H1 (cell line): ENCODE measurements at regions not wholly inside any gene's neighbourhood (a gene's known extent, or its start where the extent isn't known, plus 50 kb on each side); places are given as distances from the start of the nearest gene placed in this dataset.

Experiments
- CTCF ChIA-PET: fragments of 300-600 bp; sonication (Branson Sonifier 250); formaldehyde crosslinking; loops from one replicate; lab custom pipeline; 2021; ENCODE audit not compliant: partially characterized antibody; lab: Charles Lee
- POLR2A ChIA-PET: fragments of 300-600 bp; sonication (Branson Sonifier 250); formaldehyde crosslinking; loops from one replicate; lab custom pipeline; 2021; ENCODE audit warnings: inconsistent platforms; ENCODE audit not compliant: partially characterized antibody; lab: Charles Lee
- DNase-seq, 2 experiments: peaks; one replicate each; pipeline versions ENCODE4 v3.0.0 to v3.0.0-alpha.2; 2010 to 2022; ENCODE audit warnings: low spot score in 2 of 2, low read depth in 1 of 2, mixed read lengths in 1 of 2
- FAIRE-seq: peaks from 2 replicates; lab custom pipeline; 2011; peaks lifted over from hg19 to GRCh38; lab: Jason Lieb, UNC
- H2AFZ ChIP-seq: 2 replicates; pipeline ENCODE4 v1.8.1; 2012; ENCODE audit warnings: low read length, inconsistent platforms
- H2AK5ac ChIP-seq: 2 replicates; pipeline ENCODE4 v1.6.1; 2013; ENCODE audit warnings: low read depth, low read length
- H2BK120ac ChIP-seq: replicated peaks from 2 replicates; pipeline ENCODE3; 2013; ENCODE audit warnings: low read depth, low read length, inconsistent platforms
- H2BK12ac ChIP-seq: 2 replicates; pipeline ENCODE4 v1.6.1; 2013; ENCODE audit warnings: low read depth, low read length
- H2BK15ac ChIP-seq: 2 replicates; pipeline ENCODE4 v1.6.1; 2013; ENCODE audit warnings: low read length
- H2BK20ac ChIP-seq: 2 replicates; pipeline ENCODE4 v1.6.1; 2013; ENCODE audit warnings: low read length
- H2BK5ac ChIP-seq: 2 replicates; pipeline ENCODE4 v1.6.1; 2013; ENCODE audit warnings: low read depth, low read length
- H3K14ac ChIP-seq: 2 replicates; pipeline ENCODE4 v1.6.1; 2013; ENCODE audit warnings: inconsistent platforms; ENCODE audit not compliant: insufficient read length
- H3K18ac ChIP-seq: 2 replicates; pipeline ENCODE4 v1.6.1; 2013; ENCODE audit warnings: low read length; ENCODE audit errors: extremely low read depth
- H3K23ac ChIP-seq: 2 replicates; pipeline ENCODE4 v1.6.1; 2013; ENCODE audit warnings: inconsistent platforms; ENCODE audit not compliant: insufficient read length
- H3K23me2 ChIP-seq: 2 replicates; pipeline ENCODE4 v1.6.1; 2013; ENCODE audit warnings: low read depth, low read length
- H3K27ac ChIP-seq: 2 replicates; pipeline ENCODE4 v1.6.1; 2011; ENCODE audit warnings: low read depth, low read length, inconsistent platforms
- H3K27me3 ChIP-seq, 4 experiments: replicated peaks in 1 of 4; 1 replicate in 1 of 4; 2 replicates in 3 of 4; pipeline versions ENCODE4 v1.6.1 to v1.8.1; 2011 to 2013; ENCODE audit warnings: low read length in 3 of 4, mild to moderate bottlenecking in 3 of 4, inconsistent platforms in 2 of 4, mixed read lengths in 2 of 4, moderate library complexity in 1 of 4; ENCODE audit not compliant: control insufficient read depth in 3 of 4, insufficient read depth in 3 of 4; ENCODE audit errors: extremely low read depth in 1 of 4
- H3K36me3 ChIP-seq, 4 experiments: 2 replicates each; pipeline versions ENCODE4 v1.6.1 to v1.8.1; 2011 to 2013; ENCODE audit warnings: mild to moderate bottlenecking in 4 of 4, low read length in 3 of 4, moderate library complexity in 2 of 4, control low read depth in 1 of 4, inconsistent platforms in 1 of 4; ENCODE audit not compliant: insufficient read depth in 4 of 4, control insufficient read depth in 2 of 4
- H3K4ac ChIP-seq: replicated peaks from 2 replicates; pipeline ENCODE3; 2013; ENCODE audit warnings: low read length, low read depth, mixed read lengths, inconsistent platforms; ENCODE audit not compliant: insufficient read length
- H3K4me1 ChIP-seq, 4 experiments: replicated peaks in 1 of 4; 1 replicate in 1 of 4; 2 replicates in 3 of 4; pipeline versions ENCODE4 v1.6.1 to v1.8.1; 2011 to 2013; ENCODE audit warnings: low read length in 3 of 4, inconsistent platforms in 2 of 4, mixed read lengths in 1 of 4; ENCODE audit not compliant: insufficient read depth in 4 of 4, control insufficient read depth in 3 of 4
- H3K4me2 ChIP-seq, 2 experiments: 2 replicates each; pipeline versions ENCODE4 v1.6.1 to v1.8.1; 2011 to 2013; ENCODE audit warnings: low read depth in 2 of 2, low read length in 2 of 2, control low read depth in 1 of 2, inconsistent platforms in 1 of 2, mild to moderate bottlenecking in 1 of 2; ENCODE audit not compliant: insufficient read depth in 1 of 2
- H3K4me3 ChIP-seq, 4 experiments: fragments of 200-600, 300-600 bp in 1 of 4; sonication (generic), shearing (Covaris generic), sonication (Bioruptor Twin) in 1 of 4; 2 replicates each; pipeline versions ENCODE4 v1.5.1 to v1.8.1; 2011 to 2016; ENCODE audit warnings: low read length in 4 of 4, low read depth in 3 of 4, control low read depth in 2 of 4, inconsistent platforms in 2 of 4, mild to moderate bottlenecking in 2 of 4, mixed read lengths in 1 of 4, moderate library complexity in 1 of 4; ENCODE audit not compliant: insufficient read depth in 2 of 4; ENCODE audit errors: extremely low read depth in 1 of 4
- H3K56ac ChIP-seq: replicated peaks from 2 replicates; pipeline ENCODE3; 2013; ENCODE audit warnings: low read depth, mild to moderate bottlenecking, mixed read lengths, low read length, inconsistent platforms; ENCODE audit not compliant: insufficient read length
- H3K79me1 ChIP-seq: 2 replicates; pipeline ENCODE4 v1.6.1; 2013; ENCODE audit warnings: low read depth, low read length, control low read depth
- H3K79me2 ChIP-seq, 2 experiments: 2 replicates each; pipeline versions ENCODE4 v1.6.1 to v1.8.1; 2012 to 2013; ENCODE audit warnings: low read length in 2 of 2, mild to moderate bottlenecking in 2 of 2, inconsistent platforms in 1 of 2; ENCODE audit not compliant: insufficient read depth in 2 of 2, control insufficient read depth in 1 of 2
- H3K9ac ChIP-seq, 4 experiments: replicated peaks in 1 of 4; 1 replicate in 1 of 4; 2 replicates in 3 of 4; pipeline versions ENCODE4 v1.6.1 to v1.8.1; 2011 to 2013; ENCODE audit warnings: low read depth in 3 of 4, low read length in 3 of 4, control low read depth in 2 of 4, mild to moderate bottlenecking in 2 of 4, moderate library complexity in 2 of 4, inconsistent platforms in 1 of 4; ENCODE audit errors: extremely low read depth in 1 of 4
- H3K9me3 ChIP-seq, 2 experiments: 2 replicates each; pipeline versions ENCODE4 v1.6.1 to v1.8.1; 2012 to 2013; ENCODE audit warnings: mild to moderate bottlenecking in 2 of 2, moderate library complexity in 2 of 2, control low read depth in 1 of 2, inconsistent platforms in 1 of 2, low read depth in 1 of 2, low read length in 1 of 2, mixed read lengths in 1 of 2; ENCODE audit not compliant: insufficient read depth in 2 of 2
- H4K20me1 ChIP-seq, 2 experiments: replicated peaks in 1 of 2; 2 replicates each; pipeline versions ENCODE3 to v1.8.1; 2011 to 2013; ENCODE audit warnings: inconsistent platforms in 2 of 2, low read length in 2 of 2, mild to moderate bottlenecking in 1 of 2; ENCODE audit not compliant: insufficient read depth in 2 of 2, control insufficient read depth in 1 of 2
- H4K5ac ChIP-seq: 2 replicates; pipeline ENCODE4 v1.6.1; 2013; ENCODE audit warnings: low read length, low read depth, mixed read lengths, inconsistent platforms; ENCODE audit not compliant: insufficient read length
- H4K8ac ChIP-seq: 2 replicates; pipeline ENCODE4 v1.8.0; 2013; ENCODE audit warnings: mild to moderate bottlenecking, moderate library complexity, low read length, inconsistent platforms; ENCODE audit not compliant: insufficient read depth; ENCODE audit errors: extremely low read depth
- H4K91ac ChIP-seq: replicated peaks from 2 replicates; pipeline ENCODE3; 2013; ENCODE audit warnings: low read length, mixed read lengths, inconsistent platforms; ENCODE audit not compliant: insufficient read length
- GABPA ChIP-seq: IDR thresholded peaks from 2 replicates; pipeline ENCODE4 v1.6.1; 2011; ENCODE audit warnings: mild to moderate bottlenecking, low read length, moderate library complexity, borderline replicate concordance; ENCODE audit not compliant: insufficient read depth
- SRF ChIP-seq: IDR thresholded peaks from 2 replicates; pipeline ENCODE4 v1.6.1; 2011; ENCODE audit warnings: mild to moderate bottlenecking, low read depth, low read length, moderate library complexity
- SUZ12 ChIP-seq: fragments of 200-600 bp; sonication (generic); IDR thresholded peaks from 2 replicates; pipeline ENCODE4 v1.6.1; 2012; ENCODE audit warnings: mild to moderate bottlenecking, inconsistent platforms, low read length, moderate library complexity, mixed read lengths
- WGBS, 2 experiments: shearing (Covaris generic) in 1 of 2; methylation state at CpG; one replicate each; pipeline versions ENCODE4 v1.1.6 to v1.1.7; 2013 to 2015; ENCODE audit warnings: low lambda C conversion rate in 2 of 2, mixed read lengths in 2 of 2, inconsistent platforms in 1 of 2, low coverage in 1 of 2, missing lambda C conversion rate in 1 of 2; ENCODE audit not compliant: insufficient replicate concordance in 2 of 2, insufficient coverage in 1 of 2, insufficient read length in 1 of 2; ENCODE audit errors: extremely low coverage in 1 of 2, missing lambda C conversion rate in 1 of 2; 5-methylcytosine and 5-hydroxymethylcytosine counted together

GRCh38 chr9:73380411-73380810 is 228.7 kb downstream of the ANXA1 start:
- Histone ChIP-seq H2BK15ac (no peak overlapping the region), H3K27me3 (no peaks in the 10 kb centered on the region), H3K4me1 (no peaks in the 10 kb centered on the region), H2BK5ac (no peak overlapping the region), H3K23me2 (no peaks in the 10 kb centered on the region), H3K79me2 (no peaks in the 10 kb centered on the region), H2BK120ac (no peak overlapping the region), H4K8ac (no peak overlapping the region), H3K56ac (no peak overlapping the region), H3K4me2 (no peak overlapping the region), H2BK20ac (no peak overlapping the region), H3K23ac (no peak overlapping the region), H4K5ac (no peak overlapping the region), H3K4ac (no peak overlapping the region), H3K79me1 (no peaks in the 10 kb centered on the region), H2BK12ac (no peak overlapping the region), H2AK5ac (no peak overlapping the region), H3K36me3 (no peaks in the 10 kb centered on the region), H3K9ac (no peak overlapping the region), H4K91ac (no peak overlapping the region), H3K14ac (no peak overlapping the region), H3K18ac (no peak overlapping the region), H3K27ac (no peak overlapping the region), H3K9me3 (no peaks in the 10 kb centered on the region), H2AFZ (no peak overlapping the region), H4K20me1 (no peaks in the 10 kb centered on the region), H3K4me3 (no peak overlapping the region)
- DNase-seq (no peak), FAIRE-seq (no peak)
- WGBS, 2 experiments, result 84% methylated on average over 3 of the region's 3 CpGs; no CpG with 5 or more reads in 1 of the 2 experiments
- ChIA-PET CTCF (no interaction called here), POLR2A (no interaction called here)
- TF ChIP-seq GABPA (no peak), SUZ12 (no peak), SRF (no peak)
